Type B pancreatic cell (in vitro differentiated cells): ENCODE measurements at regions not wholly inside any gene's neighbourhood (a gene's known extent, or its start where the extent isn't known, plus 50 kb on each side); places are given as distances from the start of the nearest gene placed in this dataset.

ENCODE experiments used
- DNase-seq: peaks from one replicate; pipeline ENCODE4 v3.0.0; 2021; ENCODE audit warnings: mixed read lengths; ENCODE audit not compliant: unreplicated experiment; ENCODE audit errors: extremely low spot score
- H3K27ac Mint-ChIP-seq: 2 replicates; pipeline ENCODE4 v1.8.0; 2021; ENCODE audit warnings: mild to moderate bottlenecking, mixed read lengths
- H3K27me3 Mint-ChIP-seq: 2 replicates; pipeline ENCODE4 v1.8.0; 2021; ENCODE audit warnings: mixed read lengths
- H3K36me3 Mint-ChIP-seq: 2 replicates; pipeline ENCODE4 v1.8.0; 2021; ENCODE audit warnings: mixed read lengths
- H3K4me1 Mint-ChIP-seq: one replicate; pipeline ENCODE4 v1.8.0; 2021; ENCODE audit warnings: mixed read lengths; ENCODE audit not compliant: unreplicated experiment
- H3K4me3 Mint-ChIP-seq: 2 replicates; pipeline ENCODE4 v1.8.0; 2021; ENCODE audit warnings: mild to moderate bottlenecking, mixed read lengths
- H3K9me3 Mint-ChIP-seq: 2 replicates; pipeline ENCODE4 v1.8.0; 2021; ENCODE audit warnings: mixed read lengths
- CTCF ChIP-seq: fragments of 200-600 bp; sonication (generic); conservative IDR thresholded peaks from 2 replicates; pipeline ENCODE4 v1.5.0; 2021; ENCODE audit warnings: antibody characterized with exemption, mild to moderate bottlenecking

GRCh38 chr16:64181271-64181925 lies 940.5 kb downstream of the CDH11 start:
- DNase-seq: no peak
- Mint-ChIP-seq H3K4me3 (no peak overlapping the region), H3K27me3 (no peaks in the 10 kb centered on the region), H3K4me1 (no peaks in the 10 kb centered on the region), H3K27ac (no peak overlapping the region), H3K9me3 (peaks cover 12% of the 10 kb centered on the region), H3K36me3 (peaks cover 6% of the 10 kb centered on the region)
- no peak for TF ChIP-seq CTCF

DNA sequence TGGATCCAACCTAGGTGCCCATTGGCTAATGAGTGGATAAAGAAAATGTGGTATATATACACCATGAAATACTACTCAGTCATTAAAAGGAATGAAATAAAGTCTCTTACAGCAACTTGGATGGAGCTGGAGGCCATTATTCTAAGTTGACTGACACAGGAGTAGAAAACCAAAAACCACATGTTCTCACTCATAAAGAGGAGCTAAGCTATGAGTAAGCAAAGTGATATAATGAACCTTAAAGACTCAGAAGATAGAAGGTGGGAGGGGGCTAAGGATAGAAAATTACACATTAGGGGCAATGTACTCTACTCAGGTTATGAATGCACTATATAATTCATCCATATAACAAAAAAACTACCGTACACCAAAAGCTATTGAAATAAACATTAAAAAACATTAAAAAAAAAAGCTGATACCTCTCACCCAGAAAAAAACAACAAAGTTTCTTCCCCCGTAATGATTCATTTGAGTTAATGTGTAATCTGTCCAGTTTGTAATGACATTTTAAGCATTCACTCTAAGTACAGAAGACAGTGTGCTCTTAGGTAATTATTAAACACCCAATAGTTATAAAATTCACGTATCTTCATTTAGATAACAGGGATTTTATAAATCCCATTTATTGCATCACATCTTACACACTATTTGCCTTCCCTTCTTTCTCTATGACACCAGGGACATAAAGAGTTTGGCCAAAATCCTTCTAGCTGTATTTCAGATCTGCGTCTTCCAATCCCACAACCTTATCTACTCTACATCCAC lies 941.5 kb downstream of the CDH11 start:
- DNase-seq: no peak
- no peak overlapping the region for H3K27ac Mint-ChIP-seq
- no peak overlapping the region for H3K4me3 Mint-ChIP-seq
- H3K4me1 Mint-ChIP-seq: no peaks in the 10 kb centered on the region
- H3K27me3 Mint-ChIP-seq: no peaks in the 10 kb centered on the region
- H3K36me3 Mint-ChIP-seq: peaks cover 6% of the 10 kb centered on the region
- TF ChIP-seq CTCF: no peak
- H3K9me3 Mint-ChIP-seq: peaks cover 12% of the 10 kb centered on the region

- Mint-ChIP-seq H3K27ac (no peak overlapping the region), H3K4me3 (no peak overlapping the region), H3K36me3 (peaks cover 6% of the 10 kb centered on the region), H3K4me1 (no peaks in the 10 kb centered on the region), H3K9me3 (peaks cover 8% of the 10 kb centered on the region), H3K27me3 (no peaks in the 10 kb centered on the region)
- DNase-seq: no peak
- TF ChIP-seq CTCF: no peak
Measured at GRCh38 chr16:64174327-64174726, 947.5 kb downstream of the CDH11 start.

DNA sequence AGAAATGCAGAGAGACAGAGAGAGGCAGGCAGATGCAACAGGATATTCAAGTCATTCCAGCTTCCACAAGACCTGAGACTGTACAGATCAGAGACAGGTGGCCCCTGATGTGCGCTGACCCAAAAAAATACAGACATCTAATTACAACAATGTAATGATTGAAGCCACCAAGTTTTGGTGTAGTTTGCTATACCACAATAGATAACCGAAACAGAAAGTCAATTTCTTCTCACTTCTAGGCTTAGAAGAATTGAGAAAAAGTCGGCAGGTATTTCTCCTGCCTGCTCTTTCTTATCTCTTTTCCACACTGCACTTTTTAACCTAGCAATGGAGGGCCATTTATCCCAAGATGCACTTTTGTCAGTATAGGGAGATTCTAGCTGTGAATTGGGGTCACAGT lies 949.2 kb downstream of the CDH11 start:
- Mint-ChIP-seq H3K27ac (no peak overlapping the region), H3K4me1 (no peaks in the 10 kb centered on the region), H3K36me3 (peaks cover 5% of the 10 kb centered on the region), H3K9me3 (peaks cover 5% of the 10 kb centered on the region), H3K27me3 (no peaks in the 10 kb centered on the region), H3K4me3 (no peak overlapping the region)
- no peak for DNase-seq
- TF ChIP-seq CTCF: no peak

DNA sequence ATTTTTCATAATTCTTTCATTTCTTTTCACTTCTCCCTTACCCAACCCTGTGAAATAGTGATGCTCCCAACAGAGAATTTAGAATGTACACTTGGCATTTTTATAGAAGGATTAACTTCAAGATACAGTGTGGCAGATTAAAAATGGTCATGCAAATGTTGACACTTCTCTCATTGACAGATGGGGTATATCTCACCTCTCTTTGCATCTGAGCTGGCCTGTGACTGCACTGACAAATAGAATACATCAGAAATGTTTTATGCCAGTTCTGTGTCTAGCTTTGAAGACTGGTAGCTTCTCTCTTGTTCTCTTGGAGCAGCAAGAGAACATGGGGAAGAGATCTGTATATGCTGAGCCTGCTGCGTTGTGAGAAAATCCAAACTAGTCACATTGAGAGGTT lies 949.6 kb downstream of the CDH11 start:
- no peaks in the 10 kb centered on the region for H3K4me1 Mint-ChIP-seq
- no peak for TF ChIP-seq CTCF
- no peaks in the 10 kb centered on the region for H3K27me3 Mint-ChIP-seq
- H3K4me3 Mint-ChIP-seq: no peak overlapping the region
- DNase-seq: no peak
- no peak overlapping the region for H3K27ac Mint-ChIP-seq
- peaks cover 1% of the 10 kb centered on the region for H3K9me3 Mint-ChIP-seq
- peaks cover under 1% of the 10 kb centered on the region for H3K36me3 Mint-ChIP-seq
